Hypothalamus (tissue), 51 donors: ENCODE measurements at regions not wholly inside any gene's neighbourhood (a gene's known extent, or its start where the extent isn't known, plus 50 kb on each side); places are given as distances from the start of the nearest gene placed in this dataset.

Experiments
- DNase-seq, 51 donors: peaks; one replicate each; lab custom pipeline; 2025; lab: John Stamatoyannopoulos, UW

DNA sequence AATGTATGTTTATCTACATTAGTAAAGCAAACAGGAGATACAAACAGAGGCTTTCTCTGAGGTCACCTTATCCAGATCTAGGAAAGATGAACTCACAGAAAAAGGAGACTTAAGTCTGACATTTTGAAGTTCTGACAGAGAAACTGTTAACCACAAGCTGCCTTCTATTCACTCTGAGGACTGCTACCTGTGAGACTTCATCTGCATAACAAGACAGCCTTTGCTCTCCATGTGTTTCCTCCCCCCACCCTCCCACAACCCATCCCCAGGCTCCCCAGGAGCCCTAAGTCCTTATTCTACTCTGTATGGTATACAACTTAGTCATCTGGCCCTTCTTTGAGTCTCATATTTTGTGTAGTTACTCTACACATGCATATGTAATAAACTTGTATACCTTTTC lies 699.0 kb downstream of the FGF9 start:
- no peak for DNase-seq

DNA sequence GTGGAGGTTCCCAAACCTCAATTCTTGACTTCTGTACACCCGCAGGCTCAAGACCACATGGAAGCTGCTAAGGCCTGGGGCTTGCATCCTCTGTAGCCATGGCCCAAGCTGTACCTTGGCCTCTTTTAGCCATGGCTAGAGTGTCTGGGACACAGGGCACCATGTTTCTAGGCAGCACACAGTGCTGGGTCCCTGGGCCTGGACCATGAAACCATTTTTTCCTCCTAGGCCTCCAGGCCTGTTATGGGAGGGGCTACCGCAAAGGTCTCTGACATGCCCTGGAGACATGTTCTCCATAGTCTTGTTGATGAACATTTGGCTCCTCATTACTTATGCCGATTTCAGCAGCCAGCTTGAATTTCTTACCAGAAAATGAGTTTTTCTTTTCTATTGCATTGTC lies 701.4 kb downstream of the FGF9 start:
- DNase-seq, result no peak

DNA sequence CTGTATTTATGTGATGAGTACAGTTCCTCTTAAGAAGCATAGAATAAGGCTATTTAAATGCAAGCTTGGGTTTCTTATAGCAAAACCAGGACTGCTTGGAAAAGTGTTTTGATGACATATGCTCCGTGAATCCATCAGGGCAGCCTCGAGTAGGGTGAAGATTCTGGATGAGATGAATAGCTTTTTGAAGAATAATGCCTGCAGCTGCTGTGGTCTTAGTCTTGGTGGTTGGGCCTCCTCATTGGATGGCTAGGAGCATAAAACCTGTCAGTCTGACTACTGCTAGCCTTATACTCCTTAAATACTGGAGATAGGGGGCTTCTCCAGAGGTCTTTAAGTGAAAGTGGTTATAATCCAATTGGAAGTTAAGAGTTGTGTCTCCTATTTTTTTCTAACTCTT lies 704.3 kb downstream of the FGF9 start:
- no peak for DNase-seq

DNA sequence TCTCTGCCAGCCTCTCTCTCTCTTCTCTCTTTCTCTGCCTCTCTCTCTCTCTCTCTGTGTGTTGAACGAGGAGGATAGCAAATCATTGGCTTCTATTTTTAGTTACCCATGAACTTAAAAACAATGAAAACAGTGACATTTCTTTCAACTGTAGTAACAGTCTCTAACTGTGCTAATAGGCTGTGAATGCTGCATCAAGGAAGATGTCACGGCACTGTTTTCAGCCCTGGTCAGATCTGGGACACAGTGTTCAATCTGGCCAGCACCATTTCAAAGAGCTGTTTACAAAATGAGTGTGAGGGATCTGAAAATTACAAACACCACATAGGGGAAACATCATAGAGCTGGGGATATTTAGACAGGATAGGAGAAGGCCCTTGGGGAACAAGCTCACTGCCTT lies 717.0 kb downstream of the FGF9 start:
- DNase-seq, result peak in 2 of 51 donors; percentile 2

DNA sequence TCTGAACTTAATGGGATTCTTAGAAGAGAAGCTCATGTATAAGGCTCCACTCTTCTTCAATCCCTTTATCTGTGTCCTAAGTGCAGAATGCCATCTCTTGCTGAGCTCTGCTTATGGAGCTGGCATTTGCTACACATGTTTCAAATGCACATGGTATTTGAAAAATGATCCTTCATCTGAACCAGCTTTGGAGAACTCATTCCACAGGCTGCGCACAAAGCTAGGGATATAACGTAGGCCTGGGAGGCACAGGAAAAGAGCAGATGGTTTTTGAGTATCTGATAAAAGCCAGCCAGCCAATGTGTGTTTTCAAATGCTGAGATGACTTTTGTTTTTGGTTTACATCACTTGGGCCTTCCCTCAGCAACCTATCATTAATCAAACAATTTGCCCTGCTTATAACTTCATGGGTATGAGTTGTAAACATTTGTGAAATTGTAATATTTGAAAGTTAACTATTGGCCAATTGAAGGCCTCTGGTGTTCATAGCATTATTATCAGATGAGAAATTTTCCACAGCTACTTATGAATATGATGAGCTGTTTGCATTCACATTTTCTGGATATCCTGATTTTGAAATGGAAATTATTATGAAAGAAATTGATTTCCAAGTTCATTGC lies 729.0 kb downstream of the FGF9 start:
- DNase-seq, result no peak

DNA sequence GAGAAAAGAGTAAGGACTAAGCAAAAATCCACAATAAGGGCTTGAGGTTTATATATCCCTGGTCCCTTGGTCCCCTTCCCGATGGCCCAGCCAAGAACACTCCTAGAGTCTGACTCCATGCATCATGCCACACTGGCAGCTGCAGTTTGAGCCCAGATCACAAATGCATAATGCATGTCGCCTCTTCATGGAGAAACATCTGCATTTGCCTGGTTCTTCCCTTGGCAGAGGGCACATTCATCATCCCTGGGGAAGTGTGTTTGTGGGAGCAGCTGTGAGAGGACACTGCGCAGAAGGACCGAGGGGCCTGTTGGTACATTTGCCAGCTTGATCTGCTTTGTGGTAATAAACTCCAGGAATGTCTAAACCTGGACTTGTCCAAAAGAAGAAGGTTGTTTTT lies 731.8 kb downstream of the FGF9 start:
- no peak for DNase-seq

DNA sequence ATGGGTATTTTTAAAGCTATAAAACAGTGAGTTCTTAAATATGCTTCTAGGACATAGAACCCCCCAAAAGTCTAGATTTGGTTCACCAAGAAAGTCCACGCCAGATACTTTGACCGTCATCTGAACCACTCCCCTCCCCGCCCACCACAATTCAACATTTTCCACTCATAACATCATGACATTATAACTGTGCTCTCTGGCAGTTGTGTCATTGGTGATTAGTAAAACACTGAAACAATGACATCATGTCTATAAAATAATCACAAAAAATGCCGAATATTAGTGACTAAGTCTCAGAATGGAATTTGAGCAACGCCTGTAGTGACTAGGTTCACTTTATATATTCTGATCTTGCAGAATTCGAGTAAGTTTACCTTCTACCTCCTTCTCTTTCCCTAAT lies 732.3 kb downstream of the FGF9 start:
- DNase-seq, result no peak

DNA sequence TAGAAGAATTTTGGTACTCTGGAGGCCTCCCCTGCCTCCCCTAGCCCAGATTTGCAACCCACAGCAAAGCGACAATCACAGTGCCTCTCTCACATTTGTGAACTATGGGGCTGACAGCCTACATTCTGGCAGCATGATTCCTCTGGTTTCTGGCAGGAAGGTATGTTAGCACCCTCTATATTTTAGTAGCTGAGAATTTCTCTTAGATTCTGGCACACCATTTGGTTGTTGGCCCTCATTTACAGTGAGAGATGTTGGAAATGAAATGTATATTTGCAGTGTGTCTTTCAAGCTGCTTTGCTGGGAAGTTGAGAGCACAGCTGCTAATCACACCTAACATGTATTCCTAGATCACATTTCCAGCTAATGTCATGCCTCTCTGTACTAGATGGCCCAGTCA lies 735.0 kb downstream of the FGF9 start:
- DNase-seq, result no peak

DNA sequence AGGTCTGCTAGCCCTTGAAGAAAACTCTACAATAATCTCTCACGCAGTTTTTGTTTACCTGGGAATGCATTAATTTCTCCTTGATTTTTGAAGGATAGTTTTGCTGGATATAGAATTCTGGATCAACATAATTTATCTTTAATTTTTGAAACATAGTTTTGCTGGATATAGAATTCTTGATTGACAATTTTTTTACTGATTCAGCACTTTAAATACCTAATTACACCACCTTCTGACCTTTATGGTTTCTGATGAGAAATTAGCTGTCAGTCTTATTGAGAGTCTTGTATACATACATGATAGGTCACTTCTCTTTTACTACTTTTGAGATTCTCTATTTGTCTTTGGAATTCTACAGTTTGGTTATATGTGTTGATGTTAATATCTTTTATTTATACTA lies 741.6 kb downstream of the FGF9 start:
- DNase-seq, result no peak

DNA sequence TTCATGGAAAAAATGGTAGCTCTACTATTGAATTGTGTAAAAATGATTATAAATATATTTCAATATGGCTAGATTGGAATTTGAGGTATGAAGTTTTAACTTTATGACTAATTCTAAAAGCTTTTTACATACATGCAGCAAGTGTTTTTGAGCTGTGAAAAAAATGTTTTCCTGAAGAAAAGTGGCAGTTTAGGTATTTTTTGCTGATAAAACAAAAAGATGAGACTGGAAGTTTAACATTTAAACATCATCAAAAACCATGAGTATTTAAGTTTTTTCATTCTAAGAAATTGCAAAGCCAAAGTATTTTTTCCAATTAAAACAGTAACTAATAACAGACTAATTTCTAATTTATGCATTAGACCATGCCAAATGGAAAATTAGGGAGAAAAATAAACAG lies 751.1 kb downstream of the FGF9 start:
- DNase-seq, result no peak

DNA sequence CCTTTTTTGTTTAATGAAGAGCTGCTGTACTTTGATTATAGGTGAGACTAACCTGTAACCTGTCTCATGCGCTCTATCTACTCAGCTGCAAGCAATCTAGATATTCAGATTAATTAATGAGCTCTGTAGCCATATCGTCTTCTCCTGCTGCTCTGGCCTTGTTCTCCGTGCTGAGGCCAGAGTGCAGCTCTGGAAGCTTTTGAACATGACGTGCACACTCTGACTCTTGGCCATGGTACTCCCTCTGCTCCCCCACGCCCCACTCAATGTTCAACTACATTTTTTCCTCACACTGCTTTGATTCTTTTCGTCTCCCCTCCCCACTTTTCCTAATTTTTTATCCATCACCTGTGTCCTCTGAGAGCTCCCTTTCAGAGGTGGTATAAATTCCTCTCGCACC lies 751.8 kb downstream of the FGF9 start:
- no peak for DNase-seq

DNA sequence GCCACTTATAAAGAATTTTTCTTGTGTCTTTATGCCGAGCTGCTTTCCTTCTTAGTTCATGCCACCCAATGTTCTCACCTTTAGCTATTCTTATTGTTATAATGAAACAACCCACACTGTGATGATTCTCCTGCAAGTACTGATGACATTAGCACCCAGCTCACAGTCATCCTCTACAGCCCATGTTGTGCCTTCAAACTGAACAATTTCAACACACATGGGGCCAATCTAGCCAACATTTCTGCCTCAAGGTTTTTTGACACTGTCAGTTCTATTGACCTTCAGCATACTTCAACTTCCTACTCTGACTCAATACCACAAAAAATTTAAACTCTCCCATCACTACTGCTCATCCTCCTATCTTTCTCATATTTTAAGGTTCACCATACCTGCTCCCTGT lies 752.4 kb downstream of the FGF9 start:
- DNase-seq, result no peak

DNA sequence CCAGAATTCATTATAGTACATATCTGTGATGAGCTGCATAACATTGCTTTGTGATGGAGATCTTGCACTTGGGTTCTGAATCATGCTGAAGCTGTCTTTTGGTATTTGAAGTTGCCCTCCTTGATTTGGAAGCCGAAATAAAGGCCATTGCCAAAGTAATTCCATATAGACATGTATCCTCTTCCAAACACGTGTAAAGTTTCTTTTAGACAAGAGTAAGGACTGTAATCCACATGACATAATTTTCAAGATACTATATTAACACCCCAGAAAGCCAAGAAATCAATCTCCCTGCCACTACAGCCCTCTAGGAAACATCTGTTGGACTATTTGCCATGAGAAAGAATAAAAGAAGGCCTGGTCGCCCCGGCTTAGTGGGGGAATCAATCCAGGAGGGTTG lies 754.2 kb downstream of the FGF9 start:
- no peak for DNase-seq

DNA sequence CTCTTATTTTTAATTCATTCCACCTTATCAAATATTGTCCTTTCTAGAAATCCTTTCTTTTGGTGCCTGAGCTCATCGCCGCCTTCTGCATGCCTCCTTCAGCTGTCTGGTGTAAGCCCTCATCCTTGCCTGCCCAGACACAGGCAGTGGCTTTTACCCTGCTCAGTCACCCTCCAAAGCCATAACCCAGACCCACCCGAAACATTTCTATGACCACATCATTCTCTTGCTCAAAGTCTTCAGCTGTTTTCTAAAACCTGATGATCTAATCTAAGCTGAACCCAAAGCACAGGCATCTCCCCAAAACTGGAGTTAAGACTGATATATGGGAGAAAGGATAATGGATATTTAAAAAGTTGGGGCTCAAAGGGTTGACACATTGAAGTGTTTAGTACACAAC lies 753.7 kb upstream of the SGCG start:
- no peak for DNase-seq

DNA sequence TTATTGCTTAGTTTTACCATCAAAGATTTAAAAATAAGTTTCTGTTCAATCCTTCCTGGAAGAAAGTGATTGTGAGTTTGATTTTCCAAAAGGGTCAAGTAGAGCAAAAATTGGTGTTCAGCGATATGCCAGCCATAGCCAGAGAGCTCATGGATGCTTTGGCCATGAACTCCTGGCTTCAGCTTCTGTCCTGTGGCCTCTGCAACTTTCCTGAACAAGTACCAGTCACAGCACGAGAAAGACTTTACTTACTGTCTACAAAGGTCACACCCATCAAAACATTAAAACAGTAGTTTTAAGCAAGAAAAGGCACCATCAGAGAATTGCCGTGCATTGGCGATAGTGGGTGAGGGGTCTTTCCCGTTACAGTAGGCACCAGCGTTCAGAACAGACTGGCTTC lies 753.0 kb upstream of the SGCG start:
- no peak for DNase-seq

DNA sequence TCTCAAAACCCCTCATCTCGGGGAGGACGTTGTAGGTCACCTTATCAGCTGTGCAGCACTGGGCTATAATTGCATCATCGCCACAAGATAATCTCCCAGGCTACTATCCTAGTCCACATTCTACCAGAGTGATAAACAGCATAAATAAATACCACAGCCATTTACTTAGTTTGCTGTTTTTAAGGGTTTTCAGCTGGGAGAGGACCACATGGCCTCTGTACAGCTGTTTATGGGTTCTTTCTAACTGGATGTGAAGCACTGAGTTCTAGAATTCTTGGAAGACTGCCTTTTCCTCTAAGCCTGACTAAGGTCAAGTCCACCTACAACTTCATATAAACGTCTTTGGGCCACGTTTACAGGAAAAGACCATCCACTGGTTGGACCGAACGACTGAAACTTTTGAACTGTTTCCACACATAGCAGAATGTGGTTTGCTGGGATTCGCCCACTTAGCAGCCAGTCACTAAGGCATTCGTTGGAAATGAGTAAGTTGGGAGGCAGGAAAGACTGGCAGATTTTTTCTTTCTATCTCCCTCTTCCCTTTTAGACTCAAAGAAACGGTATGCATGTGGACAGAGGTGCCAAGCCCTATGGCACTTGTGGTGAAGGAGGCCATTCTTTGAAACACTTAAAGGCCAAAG lies 752.5 kb upstream of the SGCG start:
- no peak for DNase-seq

DNA sequence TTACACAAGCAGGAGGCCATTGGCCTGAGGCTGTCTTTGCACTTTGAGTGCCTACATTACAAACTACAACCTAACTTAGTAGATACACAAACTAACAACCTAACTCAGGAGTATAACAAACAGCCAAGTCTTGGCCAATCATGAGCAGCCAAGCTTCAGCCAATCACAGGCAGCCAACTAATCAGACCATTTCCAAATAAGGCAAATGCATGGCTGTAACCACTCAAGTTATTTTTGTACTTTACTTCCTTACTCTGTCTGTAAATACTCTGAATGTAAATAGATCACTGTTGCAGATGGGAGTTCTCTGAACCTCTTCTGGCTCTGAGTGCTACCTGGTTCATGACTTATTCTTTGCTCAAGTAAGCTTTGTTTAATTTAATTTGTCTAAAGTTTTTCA lies 748.1 kb upstream of the SGCG start:
- no peak for DNase-seq

DNA sequence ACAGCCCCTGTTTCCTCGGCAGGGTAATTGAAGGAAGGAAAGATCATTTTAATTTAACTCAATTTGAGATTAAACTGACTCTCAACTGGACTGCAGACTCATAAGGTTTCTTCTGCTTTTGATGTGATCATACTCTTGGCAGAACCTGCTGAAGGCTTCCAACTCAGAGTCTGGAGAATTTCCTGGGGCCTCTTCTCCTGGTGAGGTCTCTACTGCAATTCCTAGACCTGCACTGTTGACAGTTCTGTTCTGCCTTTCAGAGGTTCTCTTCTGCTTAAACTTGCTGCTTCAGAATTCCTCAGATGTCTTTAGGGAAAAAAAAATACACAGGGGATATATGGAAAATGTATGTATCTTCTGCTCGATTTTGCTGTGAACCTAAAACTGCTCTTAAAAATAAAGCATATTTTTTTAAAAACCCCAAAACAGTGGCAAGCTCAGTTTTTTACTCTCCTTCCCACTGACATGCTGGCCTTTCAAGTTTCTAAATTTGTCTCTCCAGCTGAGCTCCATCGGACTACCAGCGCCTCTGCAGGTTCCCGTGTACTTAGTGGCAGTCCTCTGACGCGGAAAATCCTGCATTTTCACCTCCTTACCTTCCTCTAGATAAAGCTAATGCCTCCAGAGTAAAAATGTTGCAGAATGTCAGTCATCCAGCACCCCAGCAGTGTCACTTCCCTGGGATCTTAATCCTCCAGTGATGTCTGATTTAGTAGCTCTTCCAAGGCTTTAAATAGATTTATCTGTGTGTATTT lies 733.5 kb upstream of the SGCG start:
- no peak for DNase-seq

DNA sequence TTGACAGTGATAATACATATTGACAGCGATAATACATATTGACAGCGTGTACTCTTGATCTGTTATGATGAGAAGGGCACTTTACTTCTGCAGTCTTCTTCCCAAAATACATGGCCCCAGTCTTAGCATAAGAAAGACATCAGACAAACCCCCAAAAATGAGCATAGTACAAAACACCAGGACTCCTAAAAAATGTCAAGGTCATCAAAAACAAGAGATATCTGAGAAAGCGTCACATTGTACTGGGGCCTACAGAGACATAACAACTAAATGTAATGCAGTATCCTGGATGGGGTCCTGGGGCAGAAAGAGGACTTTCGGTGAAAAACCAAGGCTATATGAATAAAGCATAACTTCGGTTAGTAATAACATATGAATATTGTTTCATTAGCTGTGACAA lies 731.5 kb upstream of the SGCG start:
- DNase-seq, result no peak

DNA sequence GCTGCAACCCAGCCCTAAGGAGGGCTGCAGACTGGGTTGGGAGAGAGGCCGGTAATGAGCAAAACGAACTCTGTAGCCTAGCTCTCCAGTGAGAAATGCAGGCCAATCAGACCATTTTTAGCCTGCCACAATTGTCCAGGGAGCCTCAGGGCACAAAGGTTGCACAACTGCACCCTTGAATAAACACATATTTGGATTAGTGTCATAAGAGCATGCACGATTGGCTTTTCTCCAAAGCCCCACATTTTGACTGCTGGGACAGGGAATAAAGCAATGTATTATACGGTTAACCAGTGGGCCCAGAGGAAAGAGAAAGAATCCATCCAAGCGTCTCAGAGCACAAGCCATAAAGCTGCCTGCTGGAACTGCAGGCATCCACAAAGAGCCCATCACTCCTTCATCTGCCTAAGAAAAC lies 729.4 kb upstream of the SGCG start:
- DNase-seq, result peak in 2 of 51 donors; percentile 2 to 7

DNA sequence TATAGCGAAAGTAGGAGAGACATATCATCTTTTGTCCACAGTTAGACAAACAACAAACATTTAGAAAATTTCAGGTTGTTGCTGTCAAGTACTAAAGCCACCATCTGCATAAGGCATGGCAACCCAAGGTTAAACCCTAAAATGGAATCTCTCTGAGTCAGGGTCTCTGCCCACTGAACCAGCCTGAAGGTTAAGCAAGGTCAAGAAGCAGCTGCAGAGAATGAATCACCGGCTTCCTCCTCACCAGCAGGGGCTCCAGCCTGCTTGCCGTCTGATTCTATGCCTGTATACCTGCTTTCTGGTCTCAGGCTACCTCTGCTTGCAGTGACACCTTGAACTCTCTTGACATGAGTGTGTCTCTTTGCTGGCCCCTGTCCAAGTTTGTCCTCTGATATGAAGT lies 726.2 kb upstream of the SGCG start:
- DNase-seq, result no peak

DNA sequence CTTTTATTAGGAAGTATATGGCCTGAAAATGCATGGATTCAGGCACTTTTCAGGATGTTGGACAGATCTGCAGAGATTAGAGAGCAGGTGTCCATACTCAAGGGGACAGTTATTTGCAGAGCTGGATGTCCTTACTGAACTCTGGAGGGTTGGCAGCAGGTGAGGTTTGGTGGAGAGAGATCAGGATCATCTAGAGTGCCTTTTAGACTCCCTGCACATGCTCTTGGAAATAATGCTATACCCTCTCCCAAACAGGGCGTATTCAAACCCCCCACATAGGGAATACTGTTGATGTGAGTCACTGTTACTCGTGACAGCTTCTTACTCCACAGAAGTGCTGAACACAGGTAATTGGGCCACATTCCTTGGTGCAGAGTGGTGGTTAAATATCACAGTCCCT lies 725.7 kb upstream of the SGCG start:
- DNase-seq, result no peak
